CD14-positive monocyte (primary cell): ENCODE measurements at regions not wholly inside any gene's neighbourhood (a gene's known extent, or its start where the extent isn't known, plus 50 kb on each side); places are given as distances from the start of the nearest gene placed in this dataset.

Experiments
- DNase-seq, 3 donors: peaks; one replicate each; pipeline ENCODE4 v3.0.0-alpha.2; 2011 to 2022
- H2AFZ ChIP-seq: 2 replicates; pipeline ENCODE4 v1.6.0; 2012; ENCODE audit warnings: mild to moderate bottlenecking, low read depth, low read length, inconsistent platforms; ENCODE audit not compliant: insufficient read depth, poor library complexity, severe bottlenecking
- H3K27ac ChIP-seq, 2 donors: 1 replicate in 1 of 2; 2 replicates in 1 of 2; pipeline ENCODE4 v1.5.1; 2012 to 2013; ENCODE audit warnings: low read length in 2 of 2, control low read depth in 1 of 2, inconsistent platforms in 1 of 2, low read depth in 1 of 2, mild to moderate bottlenecking in 1 of 2
- H3K27me3 ChIP-seq, 2 donors: one replicate each; pipeline versions ENCODE4 v1.6.0 to v1.6.1; 2011 to 2013; ENCODE audit warnings: low read length in 2 of 2; ENCODE audit not compliant: control insufficient read depth in 2 of 2, insufficient read depth in 2 of 2
- H3K36me3 ChIP-seq, 2 donors: replicated peaks in 1 of 2; 1 replicate in 1 of 2; 2 replicates in 1 of 2; pipeline versions ENCODE4 v1.5.1 to v1.6.1; 2012 to 2013; ENCODE audit warnings: low read length in 2 of 2, control low read depth in 1 of 2, inconsistent platforms in 1 of 2, mild to moderate bottlenecking in 1 of 2; ENCODE audit not compliant: insufficient read depth in 2 of 2, control insufficient read depth in 1 of 2
- H3K4me1 ChIP-seq, 2 donors: 1 replicate in 1 of 2; 2 replicates in 1 of 2; pipeline versions ENCODE4 v1.5.1 to v1.6.1; 2012 to 2013; ENCODE audit warnings: low read length in 2 of 2, control low read depth in 1 of 2, inconsistent platforms in 1 of 2, mild to moderate bottlenecking in 1 of 2, moderate library complexity in 1 of 2; ENCODE audit not compliant: insufficient read depth in 2 of 2, control insufficient read depth in 1 of 2
- H3K4me2 ChIP-seq: replicated peaks from 2 replicates; pipeline ENCODE3; 2012; ENCODE audit warnings: low read length, moderate library complexity, mild to moderate bottlenecking; ENCODE audit not compliant: poor library complexity, severe bottlenecking; ENCODE audit errors: extremely low read depth
- H3K4me3 ChIP-seq, 3 experiments: fragments of 200-600 bp in 1 of 3; sonication (generic) in 1 of 3; replicated peaks in 1 of 3; 1 replicate in 2 of 3; 2 replicates in 1 of 3; pipeline ENCODE4 v1.5.1; 2011 to 2013; ENCODE audit warnings: low read length in 3 of 3, mild to moderate bottlenecking in 3 of 3, control low read depth in 2 of 3, low read depth in 2 of 3, inconsistent platforms in 1 of 3, moderate library complexity in 1 of 3
- H3K79me2 ChIP-seq: 2 replicates; pipeline ENCODE4 v1.6.0; 2012; ENCODE audit warnings: mild to moderate bottlenecking, control low read depth, inconsistent platforms, low read length, moderate library complexity; ENCODE audit not compliant: insufficient read depth
- H3K9ac ChIP-seq: 2 replicates; pipeline ENCODE4 v1.6.0; 2017; ENCODE audit warnings: low read length, mild to moderate bottlenecking; ENCODE audit not compliant: insufficient read depth, poor library complexity, severe bottlenecking
- H3K9me3 ChIP-seq, 2 donors: replicated peaks in 1 of 2; 1 replicate in 1 of 2; 2 replicates in 1 of 2; pipeline versions ENCODE4 v1.5.1 to v1.6.1; 2012 to 2013; ENCODE audit warnings: low read length in 2 of 2, control low read depth in 1 of 2; ENCODE audit not compliant: control insufficient read depth in 1 of 2, insufficient read depth in 1 of 2
- H4K20me1 ChIP-seq: 2 replicates; pipeline ENCODE4 v1.6.0; 2012; ENCODE audit warnings: mild to moderate bottlenecking, low read length, control low read depth, moderate library complexity; ENCODE audit not compliant: insufficient read depth
- H3K27ac Mint-ChIP-seq, 7 donors: one replicate each; pipeline ENCODE4 v1.8.0; 2020; ENCODE audit warnings: mild to moderate bottlenecking in 7 of 7, mixed read lengths in 7 of 7, moderate library complexity in 6 of 7, inconsistent platforms in 2 of 7
- H3K27me3 Mint-ChIP-seq, 3 donors: one replicate each; pipeline ENCODE4 v1.8.0; 2021 to 2022; ENCODE audit warnings: low read depth in 3 of 3, mild to moderate bottlenecking in 3 of 3, mixed read lengths in 3 of 3, moderate library complexity in 3 of 3, inconsistent platforms in 1 of 3
- H3K36me3 Mint-ChIP-seq, 2 donors: one replicate each; pipeline ENCODE4 v1.8.0; 2020; ENCODE audit warnings: mixed read lengths in 2 of 2, inconsistent platforms in 1 of 2, mild to moderate bottlenecking in 1 of 2
- H3K4me1 Mint-ChIP-seq: one replicate; pipeline ENCODE4 v1.8.0; 2020; ENCODE audit warnings: mild to moderate bottlenecking, mixed read lengths
- H3K4me3 Mint-ChIP-seq, 2 donors: one replicate each; pipeline ENCODE4 v1.8.0; 2020; ENCODE audit warnings: mild to moderate bottlenecking in 2 of 2, mixed read lengths in 2 of 2, moderate library complexity in 1 of 2
- H3K9me3 Mint-ChIP-seq, 7 donors: one replicate each; pipeline ENCODE4 v1.8.0; 2020 to 2022; ENCODE audit warnings: mixed read lengths in 7 of 7, mild to moderate bottlenecking in 6 of 7, moderate library complexity in 6 of 7, inconsistent platforms in 2 of 7
- WGBS: methylation state at CpG from one replicate; pipeline ENCODE4 v1.1.5; 2013; ENCODE audit warnings: missing lambda C conversion rate; ENCODE audit not compliant: insufficient coverage; 5-methylcytosine and 5-hydroxymethylcytosine counted together
- intact Hi-C, 2 donors: fragments of 100-400 bp; cut with micrococcal nuclease; formaldehyde crosslinking; loops; one replicate each; pipeline versions ENCODE4 v1.15.0 to v1.15.1; 2023
- TF ChIP-seq, protein P1 (sequence below): fragments of 200-600 bp; IDR thresholded peaks from one replicate; pipeline ENCODE4 v1.8.0; 2022; ENCODE audit warnings: antibody characterized with exemption, mild to moderate bottlenecking

DNA sequence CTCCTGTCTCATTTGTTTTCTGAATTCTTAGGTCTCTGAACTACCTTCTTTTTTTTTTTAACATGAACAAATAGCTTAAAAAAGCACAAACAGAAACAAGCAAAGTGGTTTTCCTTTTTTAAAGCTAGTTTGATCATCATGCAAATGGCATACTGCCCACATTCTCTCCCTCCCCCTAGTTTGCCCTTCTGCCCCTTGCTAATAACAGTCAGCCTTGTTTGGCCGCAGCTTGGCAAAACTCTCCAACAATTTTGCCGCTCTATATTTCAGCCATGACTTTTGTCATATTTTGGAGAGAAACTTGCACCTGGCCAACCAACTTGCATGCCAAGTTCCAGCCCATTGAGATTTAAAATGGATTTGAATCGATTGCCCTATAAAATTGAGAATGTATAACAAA, 666.0 kb upstream of the NR2F2 start:
- no peaks in the 10 kb centered on the region for H3K27me3 ChIP-seq
- H3K9me3 ChIP-seq: no peaks in the 10 kb centered on the region
- Mint-ChIP-seq H3K27ac (no peak overlapping the region), H3K9me3 (peaks cover 0 to 7% (median 1%) of the 10 kb centered on the region in 7 donors), H3K4me1 (no peaks in the 10 kb centered on the region), H3K36me3 (no peaks in the 10 kb centered on the region), H3K27me3 (peaks cover 0 to 3% (median 2%) of the 10 kb centered on the region in 3 donors), H3K4me3 (no peak overlapping the region)
- TF ChIP-seq, protein P1, sequence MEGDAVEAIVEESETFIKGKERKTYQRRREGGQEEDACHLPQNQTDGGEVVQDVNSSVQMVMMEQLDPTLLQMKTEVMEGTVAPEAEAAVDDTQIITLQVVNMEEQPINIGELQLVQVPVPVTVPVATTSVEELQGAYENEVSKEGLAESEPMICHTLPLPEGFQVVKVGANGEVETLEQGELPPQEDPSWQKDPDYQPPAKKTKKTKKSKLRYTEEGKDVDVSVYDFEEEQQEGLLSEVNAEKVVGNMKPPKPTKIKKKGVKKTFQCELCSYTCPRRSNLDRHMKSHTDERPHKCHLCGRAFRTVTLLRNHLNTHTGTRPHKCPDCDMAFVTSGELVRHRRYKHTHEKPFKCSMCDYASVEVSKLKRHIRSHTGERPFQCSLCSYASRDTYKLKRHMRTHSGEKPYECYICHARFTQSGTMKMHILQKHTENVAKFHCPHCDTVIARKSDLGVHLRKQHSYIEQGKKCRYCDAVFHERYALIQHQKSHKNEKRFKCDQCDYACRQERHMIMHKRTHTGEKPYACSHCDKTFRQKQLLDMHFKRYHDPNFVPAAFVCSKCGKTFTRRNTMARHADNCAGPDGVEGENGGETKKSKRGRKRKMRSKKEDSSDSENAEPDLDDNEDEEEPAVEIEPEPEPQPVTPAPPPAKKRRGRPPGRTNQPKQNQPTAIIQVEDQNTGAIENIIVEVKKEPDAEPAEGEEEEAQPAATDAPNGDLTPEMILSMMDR: no peak
- DNase-seq: no peak
- no peak overlapping the region for H2AFZ ChIP-seq
- no CpG with 5 or more reads among the region's 3 CpGs for WGBS
- H3K79me2 ChIP-seq: no peaks in the 10 kb centered on the region
- H3K4me3 ChIP-seq: no peak overlapping the region
- no peak overlapping the region for H3K4me2 ChIP-seq
- intact Hi-C loops: no loop called here
- H3K9ac ChIP-seq: no peak overlapping the region
- no peaks in the 10 kb centered on the region for H4K20me1 ChIP-seq
- no peak overlapping the region for H3K27ac ChIP-seq
- no peaks in the 10 kb centered on the region for H3K36me3 ChIP-seq
- H3K4me1 ChIP-seq: no peaks in the 10 kb centered on the region

GRCh38 chr15:95669146-95669922, 661.2 kb upstream of the NR2F2 start:
- no peak overlapping the region for H3K4me3 Mint-ChIP-seq
- Histone ChIP-seq H3K36me3 (no peaks in the 10 kb centered on the region), H3K4me2 (no peak overlapping the region), H3K79me2 (no peaks in the 10 kb centered on the region), H2AFZ (no peak overlapping the region), H3K9me3 (no peaks in the 10 kb centered on the region), H3K9ac (no peak overlapping the region), H3K4me3 (no peak overlapping the region), H3K4me1 (no peaks in the 10 kb centered on the region), H4K20me1 (no peaks in the 10 kb centered on the region), H3K27ac (no peak overlapping the region), H3K27me3 (no peaks in the 10 kb centered on the region)
- peaks cover 0 to 4% (median 2%) of the 10 kb centered on the region in 7 donors for H3K9me3 Mint-ChIP-seq
- intact Hi-C loops: no loop called here
- 69% methylated on average over 5 of the region's 10 CpGs for WGBS
- H3K4me1 Mint-ChIP-seq: no peaks in the 10 kb centered on the region
- no peaks in the 10 kb centered on the region for H3K36me3 Mint-ChIP-seq
- peaks cover 0 to 4% (median 3%) of the 10 kb centered on the region in 3 donors for H3K27me3 Mint-ChIP-seq
- no peak for DNase-seq
- TF ChIP-seq, protein P1: no peak
- no peak overlapping the region for H3K27ac Mint-ChIP-seq
